ENCODE measurements at regions not wholly inside any gene's neighbourhood (a gene's known extent, or its start where the extent isn't known, plus 50 kb on each side); places are given as distances from the start of the nearest gene placed in this dataset.

- no peak for DNase-seq
Measured at GRCh38 chr3:159796744-159797143, 191.9 kb upstream of the IL12A start.

GRCh38 chr3:159797771-159798170 lies 190.9 kb upstream of the IL12A start:
- DNase-seq: no peak

GRCh38 chr3:159798951-159799350 lies 189.7 kb upstream of the IL12A start:
- no peak for DNase-seq

GRCh38 chr3:159800434-159801155 lies 188.0 kb upstream of the IL12A start:
- no peak for DNase-seq

GRCh38 chr3:159802864-159803263 lies 185.8 kb upstream of the IL12A start:
- no peak for DNase-seq

GRCh38 chr3:159803459-159803858 lies 185.2 kb upstream of the IL12A start:
- no peak for DNase-seq

- DNase-seq: peak in 11 of 14 donors; percentile 29 to 69 (median 58)
Measured at GRCh38 chr3:159804726-159805410, 183.8 kb upstream of the IL12A start.

- DNase-seq: no peak
Measured at GRCh38 chr3:159805411-159805772, 183.2 kb upstream of the IL12A start.

- DNase-seq: peak in 5 of 14 donors; percentile 23 to 39 (median 35)
Measured at GRCh38 chr3:159806412-159806811, 182.2 kb upstream of the IL12A start.

GRCh38 chr3:159807137-159808040 lies 181.2 kb upstream of the IL12A start:
- DNase-seq: no peak

- DNase-seq: no peak
Measured at GRCh38 chr3:159813822-159814531, 174.7 kb upstream of the IL12A start.

- no peak for DNase-seq
Measured at GRCh38 chr3:159816512-159816911, 172.1 kb upstream of the IL12A start.

- no peak for DNase-seq
Measured at GRCh38 chr3:159817126-159817525, 171.5 kb upstream of the IL12A start.

- DNase-seq: no peak
Measured at GRCh38 chr3:159817571-159817970, 171.1 kb upstream of the IL12A start.

- peak in 1 of 14 donors; percentile 33 for DNase-seq
Measured at GRCh38 chr3:159818399-159818798, 170.2 kb upstream of the IL12A start.

- no peak for DNase-seq
Measured at GRCh38 chr3:159818997-159819500, 169.6 kb upstream of the IL12A start.

- DNase-seq: no peak
Measured at GRCh38 chr3:159819676-159820075, 169.0 kb upstream of the IL12A start.

GRCh38 chr3:159821110-159821509 lies 167.5 kb upstream of the IL12A start:
- peak in 1 of 14 donors; percentile 18 for DNase-seq

- DNase-seq: peak in 1 of 14 donors; percentile 30
Measured at GRCh38 chr3:159821736-159822135, 166.9 kb upstream of the IL12A start.

GRCh38 chr3:159823780-159824179 lies 164.9 kb upstream of the IL12A start:
- no peak for DNase-seq

GRCh38 chr3:159824333-159824732 lies 164.3 kb upstream of the IL12A start:
- peak in 1 of 14 donors; percentile 11 for DNase-seq

GRCh38 chr3:159825216-159825854 lies 163.3 kb upstream of the IL12A start:
- no peak for DNase-seq

All from C1 segment of cervical spinal cord (tissue), 14 donors.